Erythroblast (primary cell): ENCODE measurements at regions not wholly inside any gene's neighbourhood (a gene's known extent, or its start where the extent isn't known, plus 50 kb on each side); places are given as distances from the start of the nearest gene placed in this dataset.
"Not testable (repeated sequence)": the region's sequence is repeated elsewhere in the genome, so short reads cannot be mapped to it uniquely, and the experiment has no call there.

Experiments used
- GATA1 ChIP-seq: IDR thresholded peaks from 2 replicates; pipeline ENCODE4 v1.6.1; 2011; ENCODE audit warnings: low read depth, mild to moderate bottlenecking, control low read depth, low read length, moderate library complexity
- POLR2A ChIP-seq: IDR thresholded peaks from 2 replicates; pipeline ENCODE4 v1.6.1; 2011; ENCODE audit warnings: mild to moderate bottlenecking, low read length

DNA sequence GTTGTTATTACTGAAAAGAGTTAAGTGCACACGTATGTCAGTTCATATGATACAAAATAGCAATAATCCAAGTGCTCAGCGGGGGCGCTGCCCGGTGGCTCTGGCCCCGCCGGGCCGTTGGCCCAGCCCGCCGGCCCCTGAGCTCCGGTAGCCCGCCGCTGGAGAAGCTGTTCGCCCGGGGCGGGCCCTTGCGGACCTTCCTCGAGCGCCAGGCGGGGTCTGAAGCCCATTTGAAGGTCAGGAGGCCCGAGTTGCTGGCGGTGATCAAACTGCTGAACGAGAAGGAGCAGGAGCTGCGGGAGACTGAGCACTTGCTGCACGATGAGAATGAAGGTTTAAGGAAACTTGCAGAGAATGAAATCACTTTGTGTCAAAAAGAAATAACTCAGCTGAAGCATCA lies 599.0 kb downstream of the TRIML1 start:
- not testable (repeated sequence) for TF ChIP-seq POLR2A, GATA1
